ENCODE measurements at regions not wholly inside any gene's neighbourhood (a gene's known extent, or its start where the extent isn't known, plus 50 kb on each side); places are given as distances from the start of the nearest gene placed in this dataset.

GRCh38 chr6:27138406-27138805 lies 109.1 kb upstream of the PRSS16 start:
- TF ChIP-seq CTCF (IDR thresholded peaks at IDR 0.05; ENCODE audit: insufficient read depth, low read length): no peak
- no peak for TF ChIP-seq GABPA (IDR thresholded peaks at IDR 0.05; ENCODE audit: low read depth)
- TF ChIP-seq REST (IDR thresholded peaks at IDR 0.05; ENCODE audit: insufficient replicate concordance, low read depth): no peak

Data from HL-60 (cell line).